H9 (cell line): ENCODE measurements at regions not wholly inside any gene's neighbourhood (a gene's known extent, or its start where the extent isn't known, plus 50 kb on each side); places are given as distances from the start of the nearest gene placed in this dataset.

Experiments used
- DNase-seq: peaks from one replicate; pipeline ENCODE4 v3.0.0-alpha.2; 2017
- H2AFZ ChIP-seq: one replicate; pipeline ENCODE4 v1.6.1; 2013; ENCODE audit warnings: mild to moderate bottlenecking, low read length, control low read depth, moderate library complexity
- H2AK5ac ChIP-seq: 2 replicates; pipeline ENCODE4 v1.6.1; 2013; ENCODE audit warnings: low read length, control low read depth, mixed read lengths; ENCODE audit not compliant: insufficient read length
- H2BK120ac ChIP-seq: one replicate; pipeline ENCODE4 v1.6.1; 2013; ENCODE audit warnings: low read depth, mild to moderate bottlenecking, low read length, control low read depth, inconsistent platforms; ENCODE audit not compliant: poor library complexity, severe bottlenecking
- H2BK12ac ChIP-seq: 2 replicates; pipeline ENCODE4 v1.6.1; 2013; ENCODE audit warnings: low read length, control low read depth, mixed read lengths, low read depth; ENCODE audit not compliant: insufficient read length
- H2BK15ac ChIP-seq: 2 replicates; pipeline ENCODE4 v1.6.1; 2013; ENCODE audit warnings: low read depth, low read length, control low read depth
- H2BK20ac ChIP-seq: one replicate; pipeline ENCODE4 v1.6.1; 2013; ENCODE audit warnings: low read depth, mild to moderate bottlenecking, low read length, control low read depth, inconsistent platforms; ENCODE audit not compliant: poor library complexity, severe bottlenecking
- H2BK5ac ChIP-seq: 2 replicates; pipeline ENCODE4 v1.6.1; 2013; ENCODE audit warnings: low read length, control low read depth, mixed read lengths; ENCODE audit not compliant: insufficient read length
- H3K14ac ChIP-seq: 2 replicates; pipeline ENCODE4 v1.6.1; 2013; ENCODE audit warnings: low read length, control low read depth; ENCODE audit not compliant: insufficient read depth
- H3K18ac ChIP-seq: 2 replicates; pipeline ENCODE4 v1.6.1; 2013; ENCODE audit warnings: low read depth, mild to moderate bottlenecking, mixed read lengths, low read length, control low read depth; ENCODE audit not compliant: insufficient read length
- H3K23ac ChIP-seq: 2 replicates; pipeline ENCODE4 v1.6.1; 2013; ENCODE audit warnings: low read length, control low read depth, mixed read lengths, low read depth; ENCODE audit not compliant: insufficient read length
- H3K23me2 ChIP-seq: 2 replicates; pipeline ENCODE4 v1.6.1; 2013; ENCODE audit warnings: low read depth, mild to moderate bottlenecking, mixed read lengths, low read length, control low read depth; ENCODE audit not compliant: insufficient read length, poor library complexity, severe bottlenecking
- H3K27ac ChIP-seq: 2 replicates; pipeline ENCODE4 v1.5.1; 2013; ENCODE audit warnings: low read length, control low read depth, mixed read lengths, low read depth; ENCODE audit not compliant: insufficient read length
- H3K27me3 ChIP-seq: 2 replicates; pipeline ENCODE4 v1.6.1; 2013; ENCODE audit warnings: low read length, control low read depth, inconsistent platforms; ENCODE audit not compliant: insufficient read depth
- H3K4ac ChIP-seq: 2 replicates; pipeline ENCODE4 v1.6.1; 2013; ENCODE audit warnings: low read depth, mild to moderate bottlenecking, control low read depth, inconsistent platforms, low read length, moderate library complexity
- H3K4me1 ChIP-seq: 2 replicates; pipeline ENCODE4 v1.6.1; 2013; ENCODE audit warnings: low read length, control low read depth, inconsistent platforms; ENCODE audit not compliant: insufficient read depth
- H3K4me2 ChIP-seq: 2 replicates; pipeline ENCODE4 v1.6.1; 2013; ENCODE audit warnings: low read length, control low read depth, mixed read lengths; ENCODE audit not compliant: insufficient read length, insufficient read depth
- H3K56ac ChIP-seq: 2 replicates; pipeline ENCODE4 v1.6.1; 2013; ENCODE audit warnings: low read depth, mild to moderate bottlenecking, mixed read lengths, low read length, control low read depth; ENCODE audit not compliant: insufficient read length
- H3K79me1 ChIP-seq: 2 replicates; pipeline ENCODE4 v1.6.1; 2013; ENCODE audit warnings: low read depth, mild to moderate bottlenecking, moderate library complexity, low read length, control low read depth, inconsistent platforms; ENCODE audit not compliant: insufficient read depth, poor library complexity, severe bottlenecking
- H3K79me2 ChIP-seq: 2 replicates; pipeline ENCODE4 v1.6.1; 2013; ENCODE audit warnings: low read length, control low read depth, inconsistent platforms; ENCODE audit not compliant: insufficient read depth
- H3K9ac ChIP-seq: 2 replicates; pipeline ENCODE4 v1.6.1; 2013; ENCODE audit warnings: low read length, control low read depth, mixed read lengths; ENCODE audit not compliant: insufficient read length; ENCODE audit errors: extremely low read depth
- H3K9me3 ChIP-seq: one replicate; pipeline ENCODE4 v1.6.1; 2013; ENCODE audit warnings: low read depth, low read length, inconsistent platforms; ENCODE audit not compliant: control insufficient read depth
- H3T11ph ChIP-seq: one replicate; pipeline ENCODE4 v1.6.1; 2013; ENCODE audit warnings: mild to moderate bottlenecking, low read length, control low read depth, inconsistent platforms
- H4K20me1 ChIP-seq: one replicate; pipeline ENCODE4 v1.6.1; 2013; ENCODE audit not compliant: control insufficient read depth, insufficient read length, insufficient read depth
- H4K5ac ChIP-seq: 2 replicates; pipeline ENCODE4 v1.6.1; 2013; ENCODE audit warnings: low read depth, mild to moderate bottlenecking, mixed read lengths, low read length, control low read depth; ENCODE audit not compliant: insufficient read length
- H4K8ac ChIP-seq: replicated peaks from 2 replicates; pipeline ENCODE4 v1.6.1; 2013; ENCODE audit warnings: low read length, control low read depth, mixed read lengths, low read depth; ENCODE audit not compliant: insufficient read length
- H4K91ac ChIP-seq: 2 replicates; pipeline ENCODE4 v1.6.1; 2013; ENCODE audit warnings: low read depth, mild to moderate bottlenecking, moderate library complexity, mixed read lengths, low read length, control low read depth; ENCODE audit not compliant: insufficient read length
- H3K27ac Mint-ChIP-seq, 3 experiments: 2 replicates in 2 of 3; 3 replicates in 1 of 3; pipeline ENCODE4 v1.8.0; 2020 to 2021; ENCODE audit warnings: mixed read lengths in 3 of 3, mild to moderate bottlenecking in 1 of 3, moderate library complexity in 1 of 3
- H3K27me3 Mint-ChIP-seq: 2 replicates; pipeline ENCODE4 v1.8.0; 2021; ENCODE audit warnings: low read depth, mild to moderate bottlenecking, moderate library complexity, mixed read lengths
- H3K36me3 Mint-ChIP-seq, 3 experiments: 2 replicates in 2 of 3; 3 replicates in 1 of 3; pipeline ENCODE4 v1.8.0; 2020 to 2021; ENCODE audit warnings: low read depth in 3 of 3, mixed read lengths in 3 of 3; ENCODE audit not compliant: insufficient read depth in 1 of 3
- H3K4me1 Mint-ChIP-seq, 2 experiments: 2 replicates each; pipeline ENCODE4 v1.8.0; 2020; ENCODE audit warnings: mixed read lengths in 2 of 2
- H3K4me3 Mint-ChIP-seq, 2 experiments: 2 replicates in 1 of 2; 3 replicates in 1 of 2; pipeline ENCODE4 v1.8.0; 2020 to 2021; ENCODE audit warnings: mild to moderate bottlenecking in 2 of 2, mixed read lengths in 2 of 2, moderate library complexity in 1 of 2
- H3K9me3 Mint-ChIP-seq, 2 experiments: 2 replicates in 1 of 2; 3 replicates in 1 of 2; pipeline ENCODE4 v1.8.0; 2020; ENCODE audit warnings: mild to moderate bottlenecking in 2 of 2, mixed read lengths in 2 of 2, moderate library complexity in 1 of 2
- CTCF ChIP-seq: fragments of 200-600 bp; sonication (generic); conservative IDR thresholded peaks from 3 replicates; pipeline ENCODE4 v1.8.0; 2021; ENCODE audit warnings: antibody characterized with exemption, mild to moderate bottlenecking
- WGBS: extraction: QIAGEN DNeasy Blood & Tissue Kit; methylation state at CpG from one replicate; pipeline ENCODE4 v1.1.7; 2013; ENCODE audit warnings: missing lambda C conversion rate, low lambda C conversion rate, mixed read lengths; ENCODE audit not compliant: insufficient read length; ENCODE audit errors: extremely low coverage; 5-methylcytosine and 5-hydroxymethylcytosine counted together

- no peak overlapping the region for H4K5ac ChIP-seq
- H3T11ph ChIP-seq = no peak overlapping the region
- H2AFZ ChIP-seq = no peak overlapping the region
- H3K4me2 ChIP-seq = no peak overlapping the region
- no peak overlapping the region for H3K14ac ChIP-seq
- H2AK5ac ChIP-seq = no peak overlapping the region
- no peaks in the 10 kb centered on the region for H3K79me2 ChIP-seq
- no peaks in the 10 kb centered on the region for H3K79me1 ChIP-seq
- no peak overlapping the region for H3K18ac ChIP-seq
- H4K91ac ChIP-seq = no peak overlapping the region
- H2BK20ac ChIP-seq = no peak overlapping the region
- H3K27me3 ChIP-seq = no peaks in the 10 kb centered on the region
- no peaks in the 10 kb centered on the region for H4K20me1 ChIP-seq
- no peak overlapping the region for H3K56ac ChIP-seq
- H3K23me2 ChIP-seq = no peaks in the 10 kb centered on the region
- Mint-ChIP-seq H3K27me3 (peaks cover 30% of the 10 kb centered on the region), H3K4me1 (peaks cover 4% of the 10 kb centered on the region in 2 experiments; a peak in 2 of 4 replicates), H3K9me3 (peaks cover 13 to 33% of the 10 kb centered on the region in 2 experiments), H3K27ac (no peak overlapping the region), H3K36me3 (no peaks in the 10 kb centered on the region; a peak in 1 of 7 replicates), H3K4me3 (no peak overlapping the region)
- H2BK12ac ChIP-seq = no peak overlapping the region
- no peak overlapping the region for H2BK15ac ChIP-seq
- WGBS = no CpG with 5 or more reads among the region's 6 CpGs
- DNase-seq = no peak
- TF ChIP-seq CTCF = no peak
- H3K4me1 ChIP-seq = no peaks in the 10 kb centered on the region
- H3K9ac ChIP-seq = no peak overlapping the region
- H3K27ac ChIP-seq = no peak overlapping the region
- no peak overlapping the region for H4K8ac ChIP-seq
- no peak overlapping the region for H3K23ac ChIP-seq
- no peaks in the 10 kb centered on the region for H3K9me3 ChIP-seq
- no peak overlapping the region for H2BK5ac ChIP-seq
- H2BK120ac ChIP-seq = no peak overlapping the region
- H3K4ac ChIP-seq = no peak overlapping the region
Measured at GRCh38 chr1:50357186-50357585, 66.1 kb downstream of the DMRTA2 start.
